IMR-90 (cell line): ENCODE measurements at regions not wholly inside any gene's neighbourhood (a gene's known extent, or its start where the extent isn't known, plus 50 kb on each side); places are given as distances from the start of the nearest gene placed in this dataset.

ENCODE experiments used
- ELK1 ChIP-seq: fragments of 150-350 bp; IDR thresholded peaks from 2 replicates; pipeline ENCODE4 v1.6.1; 2016; ENCODE audit warnings: low read depth, mild to moderate bottlenecking, low read length, moderate library complexity, borderline replicate concordance
- MAFK ChIP-seq: IDR thresholded peaks from 2 replicates; pipeline ENCODE4 v1.6.1; 2012; ENCODE audit warnings: low read depth, low read length, improper control_type of control experiment
- POLR2A ChIP-seq: IDR thresholded peaks from 2 replicates; pipeline ENCODE4 v1.6.1; 2012; ENCODE audit warnings: mild to moderate bottlenecking, low read depth, low read length
- RAD21 ChIP-seq: IDR thresholded peaks from 2 replicates; pipeline ENCODE4 v1.6.1; 2012; ENCODE audit warnings: low read length, improper control_type of control experiment
- RFX5 ChIP-seq: IDR thresholded peaks from 2 replicates; pipeline ENCODE4 v1.8.0; 2012; ENCODE audit warnings: low read depth, mild to moderate bottlenecking, low read length, moderate library complexity
- SMC3 ChIP-seq: fragments of 150-350 bp; IDR thresholded peaks from 2 replicates; pipeline ENCODE4 v1.6.1; 2016; ENCODE audit warnings: low read depth, mild to moderate bottlenecking, antibody characterized with exemption, low read length, moderate library complexity
- TF ChIP-seq, protein P1 (sequence below): conservative IDR thresholded peaks from 2 replicates; pipeline ENCODE4 v1.5.1; 2012; ENCODE audit warnings: mild to moderate bottlenecking, low read depth, low read length, improper control_type of control experiment
- TF ChIP-seq, protein P2 (sequence below): fragments of 150-350 bp; IDR thresholded peaks from 2 replicates; pipeline ENCODE4 v1.6.1; 2017; ENCODE audit warnings: mild to moderate bottlenecking, antibody characterized with exemption, low read length, low read depth

DNA sequence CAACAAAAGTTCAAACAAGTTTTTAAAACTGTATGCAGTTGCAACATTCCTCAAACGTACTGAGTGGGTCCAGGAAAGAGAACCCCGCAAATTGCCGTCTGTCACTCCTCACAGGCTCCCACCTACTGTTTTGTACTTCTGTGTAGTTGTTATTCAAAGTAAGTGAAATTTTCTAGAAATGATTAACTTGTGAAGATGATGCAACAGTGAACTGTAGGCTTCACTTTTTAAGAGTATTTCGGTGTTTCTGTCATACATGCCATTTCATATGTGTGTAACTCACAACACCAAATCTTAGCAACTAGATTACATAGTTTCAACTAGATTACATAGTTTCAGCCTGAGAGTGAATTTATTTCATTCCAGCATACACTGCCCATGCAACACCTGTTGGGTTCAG lies 226.0 kb upstream of the TANK start:
- TF ChIP-seq, protein P1, sequence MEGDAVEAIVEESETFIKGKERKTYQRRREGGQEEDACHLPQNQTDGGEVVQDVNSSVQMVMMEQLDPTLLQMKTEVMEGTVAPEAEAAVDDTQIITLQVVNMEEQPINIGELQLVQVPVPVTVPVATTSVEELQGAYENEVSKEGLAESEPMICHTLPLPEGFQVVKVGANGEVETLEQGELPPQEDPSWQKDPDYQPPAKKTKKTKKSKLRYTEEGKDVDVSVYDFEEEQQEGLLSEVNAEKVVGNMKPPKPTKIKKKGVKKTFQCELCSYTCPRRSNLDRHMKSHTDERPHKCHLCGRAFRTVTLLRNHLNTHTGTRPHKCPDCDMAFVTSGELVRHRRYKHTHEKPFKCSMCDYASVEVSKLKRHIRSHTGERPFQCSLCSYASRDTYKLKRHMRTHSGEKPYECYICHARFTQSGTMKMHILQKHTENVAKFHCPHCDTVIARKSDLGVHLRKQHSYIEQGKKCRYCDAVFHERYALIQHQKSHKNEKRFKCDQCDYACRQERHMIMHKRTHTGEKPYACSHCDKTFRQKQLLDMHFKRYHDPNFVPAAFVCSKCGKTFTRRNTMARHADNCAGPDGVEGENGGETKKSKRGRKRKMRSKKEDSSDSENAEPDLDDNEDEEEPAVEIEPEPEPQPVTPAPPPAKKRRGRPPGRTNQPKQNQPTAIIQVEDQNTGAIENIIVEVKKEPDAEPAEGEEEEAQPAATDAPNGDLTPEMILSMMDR: no peak
- TF ChIP-seq POLR2A (no peak), RAD21 (no peak), MAFK (no peak), ELK1 (no peak), SMC3 (no peak), RFX5 (no peak)
- TF ChIP-seq, protein P2, sequence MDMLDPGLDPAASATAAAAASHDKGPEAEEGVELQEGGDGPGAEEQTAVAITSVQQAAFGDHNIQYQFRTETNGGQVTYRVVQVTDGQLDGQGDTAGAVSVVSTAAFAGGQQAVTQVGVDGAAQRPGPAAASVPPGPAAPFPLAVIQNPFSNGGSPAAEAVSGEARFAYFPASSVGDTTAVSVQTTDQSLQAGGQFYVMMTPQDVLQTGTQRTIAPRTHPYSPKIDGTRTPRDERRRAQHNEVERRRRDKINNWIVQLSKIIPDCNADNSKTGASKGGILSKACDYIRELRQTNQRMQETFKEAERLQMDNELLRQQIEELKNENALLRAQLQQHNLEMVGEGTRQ: no peak
